WTC11 (cell line): ENCODE measurements at regions not wholly inside any gene's neighbourhood (a gene's known extent, or its start where the extent isn't known, plus 50 kb on each side); places are given as distances from the start of the nearest gene placed in this dataset.

Experiments used
- ATF2 ChIP-seq: sonication (generic); formaldehyde crosslinking; IDR thresholded peaks from 2 replicates; pipeline ENCODE4 v1.8.1; 2022; ENCODE audit warnings: low read depth, missing genetic modification reagents, borderline replicate concordance
- FOXP1 ChIP-seq: sonication (generic); formaldehyde crosslinking; IDR thresholded peaks from 2 replicates; pipeline ENCODE4 v1.8.0; 2022; ENCODE audit warnings: missing genetic modification reagents, mild to moderate bottlenecking, moderate library complexity, borderline replicate concordance
- JUN ChIP-seq: sonication (generic); formaldehyde crosslinking; IDR thresholded peaks from 2 replicates; pipeline ENCODE4 v1.8.0; 2023; ENCODE audit warnings: mild to moderate bottlenecking, missing genetic modification reagents
- MYBL2 ChIP-seq: sonication (generic); formaldehyde crosslinking; IDR thresholded peaks from 2 replicates; pipeline ENCODE4 v1.8.1; 2023; ENCODE audit warnings: mild to moderate bottlenecking, moderate library complexity, missing genetic modification reagents
- NR2C2 ChIP-seq: sonication (generic); formaldehyde crosslinking; IDR thresholded peaks from 2 replicates; pipeline ENCODE4 v1.8.0; 2022; ENCODE audit warnings: mild to moderate bottlenecking, missing genetic modification reagents
- RELA ChIP-seq: sonication (generic); formaldehyde crosslinking; IDR thresholded peaks from 2 replicates; pipeline ENCODE4 v1.8.1; 2022; ENCODE audit warnings: missing genetic modification reagents, mild to moderate bottlenecking, borderline replicate concordance
- ZNF396 ChIP-seq: fragments of 250-450 bp; sonication (Bioruptor Pico); IDR thresholded peaks from 2 replicates; pipeline ENCODE4 v1.8.0; 2021; ENCODE audit warnings: mild to moderate bottlenecking, moderate library complexity, borderline replicate concordance
- TF ChIP-seq, protein P1 (sequence below): fragments of 200-600 bp; IDR thresholded peaks from 2 replicates; pipeline ENCODE4 v1.8.0; 2022; ENCODE audit warnings: antibody characterized with exemption
- TF ChIP-seq, protein P2 (sequence below): sonication (generic); formaldehyde crosslinking; IDR thresholded peaks from 2 replicates; pipeline ENCODE4 v1.8.1; 2023; ENCODE audit warnings: mild to moderate bottlenecking, missing genetic modification reagents, moderate library complexity

GRCh38 chr9:90261698-90262097 is 380.9 kb downstream of the DIRAS2 start:
- TF ChIP-seq NR2C2 (no peak), ATF2 (CRISPR knock-in tag) (no peak), FOXP1 (CRISPR knock-in tag) (no peak), ZNF396 (CRISPR knock-in tag) (no peak), JUN (CRISPR knock-in tag) (no peak), MYBL2 (no peak), RELA (CRISPR knock-in tag) (no peak)
- TF ChIP-seq, protein P1, sequence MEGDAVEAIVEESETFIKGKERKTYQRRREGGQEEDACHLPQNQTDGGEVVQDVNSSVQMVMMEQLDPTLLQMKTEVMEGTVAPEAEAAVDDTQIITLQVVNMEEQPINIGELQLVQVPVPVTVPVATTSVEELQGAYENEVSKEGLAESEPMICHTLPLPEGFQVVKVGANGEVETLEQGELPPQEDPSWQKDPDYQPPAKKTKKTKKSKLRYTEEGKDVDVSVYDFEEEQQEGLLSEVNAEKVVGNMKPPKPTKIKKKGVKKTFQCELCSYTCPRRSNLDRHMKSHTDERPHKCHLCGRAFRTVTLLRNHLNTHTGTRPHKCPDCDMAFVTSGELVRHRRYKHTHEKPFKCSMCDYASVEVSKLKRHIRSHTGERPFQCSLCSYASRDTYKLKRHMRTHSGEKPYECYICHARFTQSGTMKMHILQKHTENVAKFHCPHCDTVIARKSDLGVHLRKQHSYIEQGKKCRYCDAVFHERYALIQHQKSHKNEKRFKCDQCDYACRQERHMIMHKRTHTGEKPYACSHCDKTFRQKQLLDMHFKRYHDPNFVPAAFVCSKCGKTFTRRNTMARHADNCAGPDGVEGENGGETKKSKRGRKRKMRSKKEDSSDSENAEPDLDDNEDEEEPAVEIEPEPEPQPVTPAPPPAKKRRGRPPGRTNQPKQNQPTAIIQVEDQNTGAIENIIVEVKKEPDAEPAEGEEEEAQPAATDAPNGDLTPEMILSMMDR, result no peak
- TF ChIP-seq, protein P2, sequence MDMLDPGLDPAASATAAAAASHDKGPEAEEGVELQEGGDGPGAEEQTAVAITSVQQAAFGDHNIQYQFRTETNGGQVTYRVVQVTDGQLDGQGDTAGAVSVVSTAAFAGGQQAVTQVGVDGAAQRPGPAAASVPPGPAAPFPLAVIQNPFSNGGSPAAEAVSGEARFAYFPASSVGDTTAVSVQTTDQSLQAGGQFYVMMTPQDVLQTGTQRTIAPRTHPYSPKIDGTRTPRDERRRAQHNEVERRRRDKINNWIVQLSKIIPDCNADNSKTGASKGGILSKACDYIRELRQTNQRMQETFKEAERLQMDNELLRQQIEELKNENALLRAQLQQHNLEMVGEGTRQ, result no peak
